ENCODE measurements at regions not wholly inside any gene's neighbourhood (a gene's known extent, or its start where the extent isn't known, plus 50 kb on each side); places are given as distances from the start of the nearest gene placed in this dataset.

- DNase-seq (no peak), ATAC-seq (ENCODE audit: low read depth) (no peak)
- no peaks in the 10 kb centered on the region for H3K4me1 Mint-ChIP-seq
- TF ChIP-seq CTCF (IDR thresholded peaks at IDR 0.05) = no peak
- CTCF ChIA-PET = no interaction called here
- no peaks in the 10 kb centered on the region for H3K27me3 Mint-ChIP-seq
- no peak overlapping the region for H3K27ac Mint-ChIP-seq
- peaks cover 9% of the 10 kb centered on the region for H3K9me3 Mint-ChIP-seq
- H3K36me3 Mint-ChIP-seq (ENCODE audit: low read depth) = no peaks in the 10 kb centered on the region
- intact Hi-C loops (cut with micrococcal nuclease) = no loop called here
- no peak overlapping the region for H3K4me3 Mint-ChIP-seq
- POLR2A ChIA-PET = no interaction called here
These were observed 1452.5 kb upstream of the NUDT12 start for GRCh38 chr5:105015098-105015497.

- intact Hi-C loops (cut with micrococcal nuclease) = no loop called here
- ATAC-seq (ENCODE audit: low read depth) (no peak), DNase-seq (no peak)
- TF ChIP-seq CTCF (IDR thresholded peaks at IDR 0.05) = no peak
- no peaks in the 10 kb centered on the region for H3K36me3 Mint-ChIP-seq (ENCODE audit: low read depth)
- H3K9me3 Mint-ChIP-seq = peaks cover 3% of the 10 kb centered on the region
- no peak overlapping the region for H3K27ac Mint-ChIP-seq
- no peak overlapping the region for H3K4me3 Mint-ChIP-seq
- CTCF ChIA-PET = no interaction called here
- H3K27me3 Mint-ChIP-seq = no peaks in the 10 kb centered on the region
- H3K4me1 Mint-ChIP-seq = no peaks in the 10 kb centered on the region
- POLR2A ChIA-PET = no interaction called here
These were observed 1436.0 kb upstream of the NUDT12 start for GRCh38 chr5:104998572-104998971.

DNA sequence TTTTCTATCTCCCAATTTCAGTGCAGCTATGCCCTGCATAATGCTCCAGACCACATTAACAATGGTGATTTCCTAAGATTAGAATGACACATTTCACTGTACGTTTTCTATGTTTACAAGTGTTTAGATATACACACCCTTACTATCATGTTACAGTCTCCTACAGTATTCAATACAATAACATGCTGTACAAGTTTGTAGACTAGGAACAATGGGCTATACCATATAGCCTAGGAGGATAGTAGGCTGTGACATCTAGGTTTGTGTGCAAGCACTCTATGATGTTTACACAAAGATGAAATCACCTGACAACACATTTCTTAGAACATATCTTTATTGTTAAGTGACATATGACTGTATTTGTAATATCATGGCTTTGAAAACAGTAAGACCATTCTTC, 1435.6 kb upstream of the NUDT12 start:
- TF ChIP-seq CTCF (IDR thresholded peaks at IDR 0.05) = no peak
- H3K27me3 Mint-ChIP-seq = no peaks in the 10 kb centered on the region
- CTCF ChIA-PET = no interaction called here

DNA sequence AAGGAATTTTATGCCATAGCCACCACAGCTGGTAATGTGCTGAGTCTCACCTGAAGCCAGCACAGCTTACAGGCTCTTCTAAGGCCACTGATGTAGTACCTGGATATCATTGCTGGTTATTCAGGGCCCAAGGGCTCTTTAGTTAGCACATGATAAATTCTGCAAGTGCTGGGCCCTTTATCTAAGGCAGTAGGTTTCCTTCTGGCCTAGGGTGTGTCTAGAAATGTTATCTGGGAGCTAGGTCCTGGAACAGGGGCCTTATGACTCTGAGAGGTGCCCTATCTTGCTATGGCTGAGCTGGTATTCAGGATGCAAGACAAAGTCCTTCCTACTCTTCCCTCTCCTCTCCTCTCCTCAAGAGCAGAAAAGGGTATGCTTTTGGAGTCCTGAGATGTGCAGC, 1424.5 kb upstream of the NUDT12 start:
- TF ChIP-seq CTCF (IDR thresholded peaks at IDR 0.05) = no peak
- ChIA-PET POLR2A (no interaction called here), CTCF (no interaction called here)
- no peak overlapping the region for H3K4me3 Mint-ChIP-seq
- H3K27me3 Mint-ChIP-seq = no peaks in the 10 kb centered on the region
- no peaks in the 10 kb centered on the region for H3K4me1 Mint-ChIP-seq
- DNase-seq (no peak), ATAC-seq (ENCODE audit: low read depth) (no peak)
- peaks cover 17% of the 10 kb centered on the region for H3K9me3 Mint-ChIP-seq
- H3K36me3 Mint-ChIP-seq (ENCODE audit: low read depth) = no peaks in the 10 kb centered on the region
- intact Hi-C loops (cut with micrococcal nuclease) = no loop called here
- H3K27ac Mint-ChIP-seq = no peak overlapping the region

More for the DNA sequence above, 1435.6 kb upstream of the NUDT12 start:
- Mint-ChIP-seq H3K4me1 (no peaks in the 10 kb centered on the region), H3K27ac (no peak overlapping the region), H3K36me3 (ENCODE audit: low read depth) (no peaks in the 10 kb centered on the region), H3K4me3 (no peak overlapping the region), H3K9me3 (peaks cover 3% of the 10 kb centered on the region)
- ATAC-seq (ENCODE audit: low read depth) (no peak), DNase-seq (no peak)
- intact Hi-C loops (cut with micrococcal nuclease) = no loop called here
- POLR2A ChIA-PET = no interaction called here

- no peak for ATAC-seq (ENCODE audit: low read depth)
- Mint-ChIP-seq H3K27ac (no peak overlapping the region), H3K27me3 (no peaks in the 10 kb centered on the region), H3K4me3 (no peak overlapping the region), H3K36me3 (ENCODE audit: low read depth) (no peaks in the 10 kb centered on the region), H3K4me1 (no peaks in the 10 kb centered on the region), H3K9me3 (peaks cover 10% of the 10 kb centered on the region)
- CTCF ChIA-PET = no interaction called here
- intact Hi-C loops (cut with micrococcal nuclease) = no loop called here
- POLR2A ChIA-PET = no interaction called here
- no peak for DNase-seq
- no peak for TF ChIP-seq CTCF (IDR thresholded peaks at IDR 0.05)
These were observed 1414.9 kb upstream of the NUDT12 start for GRCh38 chr5:104977529-104977928.

All from activated B cell treated with CpG ODN at 0.5 μM for 24 hours (primary cell).